Liver (tissue), 8 donors: ENCODE measurements at regions not wholly inside any gene's neighbourhood (a gene's known extent, or its start where the extent isn't known, plus 50 kb on each side); places are given as distances from the start of the nearest gene placed in this dataset.

ENCODE experiments used
- DNase-seq: peaks from one replicate; pipeline ENCODE4 v3.0.0-alpha.2; 2017; ENCODE audit warnings: low spot score
- H3K27ac ChIP-seq, 2 donors: one replicate each; pipeline ENCODE4 v1.7.0; 2013; ENCODE audit warnings: inconsistent platforms in 2 of 2, low read length in 2 of 2, control low read depth in 1 of 2, low read depth in 1 of 2, mild to moderate bottlenecking in 1 of 2
- H3K27me3 ChIP-seq, 4 donors: one replicate each; pipeline versions ENCODE4 v1.6.1 to v1.7.0; 2013; ENCODE audit warnings: low read length in 3 of 4, inconsistent platforms in 1 of 4, mild to moderate bottlenecking in 1 of 4, moderate library complexity in 1 of 4; ENCODE audit not compliant: control insufficient read depth in 4 of 4, insufficient read depth in 4 of 4
- H3K36me3 ChIP-seq, 4 donors: one replicate each; pipeline versions ENCODE4 v1.6.1 to v1.7.0; 2013; ENCODE audit warnings: low read length in 3 of 4, mild to moderate bottlenecking in 3 of 4, low read depth in 1 of 4, moderate library complexity in 1 of 4; ENCODE audit not compliant: control insufficient read depth in 4 of 4, insufficient read depth in 3 of 4
- H3K4me1 ChIP-seq, 4 donors: one replicate each; pipeline versions ENCODE4 v1.6.1 to v1.7.0; 2013; ENCODE audit warnings: low read length in 3 of 4, mild to moderate bottlenecking in 3 of 4, moderate library complexity in 1 of 4; ENCODE audit not compliant: control insufficient read depth in 4 of 4, insufficient read depth in 4 of 4
- H3K4me3 ChIP-seq, 3 donors: one replicate each; pipeline versions ENCODE4 v1.6.1 to v1.7.0; 2013; ENCODE audit warnings: low read length in 3 of 3, control low read depth in 1 of 3, low read depth in 1 of 3, mild to moderate bottlenecking in 1 of 3
- H3K9ac ChIP-seq, 2 donors: one replicate each; pipeline ENCODE4 v1.7.0; 2013; ENCODE audit warnings: low read length in 2 of 2, mild to moderate bottlenecking in 2 of 2, moderate library complexity in 2 of 2, control low read depth in 1 of 2, low read depth in 1 of 2
- H3K9me3 ChIP-seq, 4 donors: one replicate each; pipeline versions ENCODE4 v1.6.1 to v1.7.0; 2013; ENCODE audit warnings: low read length in 3 of 4; ENCODE audit not compliant: control insufficient read depth in 4 of 4
- ATF3 ChIP-seq: IDR thresholded peaks from 2 replicates; pipeline ENCODE4 v1.6.1; 2016; ENCODE audit warnings: antibody characterized with exemption
- EGR1 ChIP-seq, 2 donors: IDR thresholded peaks; 2 replicates each; pipeline ENCODE4 v1.6.1; 2016 to 2018; ENCODE audit warnings: antibody characterized with exemption in 2 of 2, low read depth in 2 of 2
- FOXA1 ChIP-seq: IDR thresholded peaks from 2 replicates; pipeline ENCODE4 v1.6.1; 2016; ENCODE audit warnings: antibody characterized with exemption
- GABPA ChIP-seq, 2 donors: IDR thresholded peaks in 1 of 2; conservative IDR thresholded peaks in 1 of 2; 2 replicates each; pipeline ENCODE4 v1.6.1; 2016; ENCODE audit warnings: antibody characterized with exemption in 2 of 2, mild to moderate bottlenecking in 1 of 2, moderate library complexity in 1 of 2
- HNF4A ChIP-seq, 2 donors: conservative IDR thresholded peaks; 2 replicates each; pipeline ENCODE4 v1.6.1; 2016; ENCODE audit warnings: antibody characterized with exemption in 2 of 2, mild to moderate bottlenecking in 2 of 2
- HNF4G ChIP-seq: IDR thresholded peaks from 2 replicates; pipeline ENCODE4 v1.6.1; 2016; ENCODE audit warnings: antibody characterized with exemption
- JUND ChIP-seq, 2 donors: IDR thresholded peaks; 2 replicates each; pipeline ENCODE4 v1.6.1; 2016; ENCODE audit warnings: antibody characterized with exemption in 2 of 2
- MAX ChIP-seq: IDR thresholded peaks from 2 replicates; pipeline ENCODE4 v1.6.1; 2016; ENCODE audit warnings: antibody characterized with exemption
- NR2F2 ChIP-seq: IDR thresholded peaks from 2 replicates; pipeline ENCODE4 v1.6.1; 2016; ENCODE audit warnings: antibody characterized with exemption
- RXRA ChIP-seq, 2 donors: IDR thresholded peaks; 2 replicates each; pipeline ENCODE4 v1.6.1; 2017 to 2018; ENCODE audit warnings: antibody characterized with exemption in 2 of 2, mild to moderate bottlenecking in 1 of 2
- SP1 ChIP-seq: IDR thresholded peaks from 2 replicates; pipeline ENCODE4 v1.6.1; 2018; ENCODE audit warnings: antibody characterized with exemption, mild to moderate bottlenecking
- ZBTB33 ChIP-seq: IDR thresholded peaks from 2 replicates; pipeline ENCODE4 v1.6.1; 2016; ENCODE audit warnings: antibody characterized with exemption
- WGBS: extraction: QIAGEN DNeasy Blood & Tissue Kit; methylation state at CpG from one replicate; pipeline ENCODE4 v1.1.7; 2013; 5-methylcytosine and 5-hydroxymethylcytosine counted together
- TF ChIP-seq, protein P1 (sequence below): fragments of 150-350 bp; IDR thresholded peaks from 2 replicates; pipeline ENCODE4 v1.5.1; 2017; ENCODE audit warnings: improper control_type of control experiment, low read depth, low read length; ENCODE audit not compliant: missing input control
- TF ChIP-seq, protein P2 (sequence below): IDR thresholded peaks from 2 replicates; pipeline ENCODE4 v1.6.1; 2016; ENCODE audit warnings: antibody characterized with exemption, mild to moderate bottlenecking
- donor health status: healthy.
- donor health status: healthy.
- donor health status: healthy.
- donor health status: healthy.
- donor health status: healthy.

GRCh38 chr4:122065915-122066314 lies 86.2 kb upstream of the BLTP1 start (continued):
- TF ChIP-seq, protein P1, sequence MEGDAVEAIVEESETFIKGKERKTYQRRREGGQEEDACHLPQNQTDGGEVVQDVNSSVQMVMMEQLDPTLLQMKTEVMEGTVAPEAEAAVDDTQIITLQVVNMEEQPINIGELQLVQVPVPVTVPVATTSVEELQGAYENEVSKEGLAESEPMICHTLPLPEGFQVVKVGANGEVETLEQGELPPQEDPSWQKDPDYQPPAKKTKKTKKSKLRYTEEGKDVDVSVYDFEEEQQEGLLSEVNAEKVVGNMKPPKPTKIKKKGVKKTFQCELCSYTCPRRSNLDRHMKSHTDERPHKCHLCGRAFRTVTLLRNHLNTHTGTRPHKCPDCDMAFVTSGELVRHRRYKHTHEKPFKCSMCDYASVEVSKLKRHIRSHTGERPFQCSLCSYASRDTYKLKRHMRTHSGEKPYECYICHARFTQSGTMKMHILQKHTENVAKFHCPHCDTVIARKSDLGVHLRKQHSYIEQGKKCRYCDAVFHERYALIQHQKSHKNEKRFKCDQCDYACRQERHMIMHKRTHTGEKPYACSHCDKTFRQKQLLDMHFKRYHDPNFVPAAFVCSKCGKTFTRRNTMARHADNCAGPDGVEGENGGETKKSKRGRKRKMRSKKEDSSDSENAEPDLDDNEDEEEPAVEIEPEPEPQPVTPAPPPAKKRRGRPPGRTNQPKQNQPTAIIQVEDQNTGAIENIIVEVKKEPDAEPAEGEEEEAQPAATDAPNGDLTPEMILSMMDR, result no peak

DNA sequence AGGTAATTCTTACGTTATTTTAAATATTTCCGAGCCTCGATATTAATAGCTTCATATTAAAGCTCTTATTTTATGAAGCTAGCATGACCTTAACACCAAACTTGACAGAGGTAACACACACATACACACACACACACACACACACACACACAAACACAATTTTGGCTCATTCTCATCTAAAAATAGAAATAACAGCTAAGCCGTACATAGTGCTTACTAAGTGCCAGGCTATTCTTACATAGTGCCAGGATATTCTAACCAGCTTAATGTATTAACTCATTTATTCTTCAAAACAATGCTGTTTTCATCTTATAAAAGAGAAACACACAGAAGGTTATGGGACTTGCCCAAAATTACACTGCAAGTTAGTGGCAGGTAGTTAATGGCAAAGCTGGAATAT lies 87.0 kb upstream of the BLTP1 start:
- Histone ChIP-seq H3K9me3 (no peaks in the 10 kb centered on the region), H3K4me3 (no peak overlapping the region), H3K9ac (no peak overlapping the region), H3K27me3 (no peaks in the 10 kb centered on the region), H3K36me3 (no peaks in the 10 kb centered on the region), H3K27ac (no peak overlapping the region), H3K4me1 (no peaks in the 10 kb centered on the region)
- TF ChIP-seq NR2F2 (no peak), ZBTB33 (no peak), SP1 (no peak), JUND (IDR thresholded peaks at IDR 0.05) (no peak), HNF4G (no peak), RXRA (IDR thresholded peaks at IDR 0.05) (no peak)
- WGBS, result 83% methylated on average over 4 of the region's 4 CpGs
- DNase-seq, result no peak

GRCh38 chr4:122053186-122053585 lies 98.9 kb upstream of the BLTP1 start:
- DNase-seq, result no peak
- no peak overlapping the region for H3K4me3 ChIP-seq
- no peak overlapping the region for H3K9ac ChIP-seq
- no peaks in the 10 kb centered on the region for H3K4me1 ChIP-seq
- no peak for TF ChIP-seq RXRA (IDR thresholded peaks at IDR 0.05)
- no peak for TF ChIP-seq HNF4A (conservative IDR thresholded peaks at IDR 0.05)
- TF ChIP-seq GABPA (IDR thresholded peaks at IDR 0.05 in 1 of 2, conservative IDR thresholded peaks at IDR 0.05 in 1 of 2), result no peak
- no peak for TF ChIP-seq ATF3
- no peak for TF ChIP-seq SP1
- TF ChIP-seq, protein P2, sequence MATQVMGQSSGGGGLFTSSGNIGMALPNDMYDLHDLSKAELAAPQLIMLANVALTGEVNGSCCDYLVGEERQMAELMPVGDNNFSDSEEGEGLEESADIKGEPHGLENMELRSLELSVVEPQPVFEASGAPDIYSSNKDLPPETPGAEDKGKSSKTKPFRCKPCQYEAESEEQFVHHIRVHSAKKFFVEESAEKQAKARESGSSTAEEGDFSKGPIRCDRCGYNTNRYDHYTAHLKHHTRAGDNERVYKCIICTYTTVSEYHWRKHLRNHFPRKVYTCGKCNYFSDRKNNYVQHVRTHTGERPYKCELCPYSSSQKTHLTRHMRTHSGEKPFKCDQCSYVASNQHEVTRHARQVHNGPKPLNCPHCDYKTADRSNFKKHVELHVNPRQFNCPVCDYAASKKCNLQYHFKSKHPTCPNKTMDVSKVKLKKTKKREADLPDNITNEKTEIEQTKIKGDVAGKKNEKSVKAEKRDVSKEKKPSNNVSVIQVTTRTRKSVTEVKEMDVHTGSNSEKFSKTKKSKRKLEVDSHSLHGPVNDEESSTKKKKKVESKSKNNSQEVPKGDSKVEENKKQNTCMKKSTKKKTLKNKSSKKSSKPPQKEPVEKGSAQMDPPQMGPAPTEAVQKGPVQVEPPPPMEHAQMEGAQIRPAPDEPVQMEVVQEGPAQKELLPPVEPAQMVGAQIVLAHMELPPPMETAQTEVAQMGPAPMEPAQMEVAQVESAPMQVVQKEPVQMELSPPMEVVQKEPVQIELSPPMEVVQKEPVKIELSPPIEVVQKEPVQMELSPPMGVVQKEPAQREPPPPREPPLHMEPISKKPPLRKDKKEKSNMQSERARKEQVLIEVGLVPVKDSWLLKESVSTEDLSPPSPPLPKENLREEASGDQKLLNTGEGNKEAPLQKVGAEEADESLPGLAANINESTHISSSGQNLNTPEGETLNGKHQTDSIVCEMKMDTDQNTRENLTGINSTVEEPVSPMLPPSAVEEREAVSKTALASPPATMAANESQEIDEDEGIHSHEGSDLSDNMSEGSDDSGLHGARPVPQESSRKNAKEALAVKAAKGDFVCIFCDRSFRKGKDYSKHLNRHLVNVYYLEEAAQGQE, result no peak
- TF ChIP-seq FOXA1, result no peak
- no peak for TF ChIP-seq MAX
- TF ChIP-seq EGR1 (IDR thresholded peaks at IDR 0.05; ENCODE audit: low read depth in 2 of 2), result no peak
- TF ChIP-seq NR2F2, result no peak
- no peak for TF ChIP-seq ZBTB33
- H3K27ac ChIP-seq, result no peak overlapping the region
- H3K27me3 ChIP-seq, result no peaks in the 10 kb centered on the region
- H3K9me3 ChIP-seq, result no peaks in the 10 kb centered on the region
- H3K36me3 ChIP-seq, result no peaks in the 10 kb centered on the region
- WGBS, result 52% methylated on average over 4 of the region's 4 CpGs
